Neural cell (in vitro differentiated cells): ENCODE measurements at regions not wholly inside any gene's neighbourhood (a gene's known extent, or its start where the extent isn't known, plus 50 kb on each side); places are given as distances from the start of the nearest gene placed in this dataset.

Source experiments
- CTCF ChIP-seq: fragments of 450-650 bp; IDR thresholded peaks from 2 replicates; pipeline ENCODE4 v1.5.1; 2014; ENCODE audit warnings: antibody characterized with exemption, mild to moderate bottlenecking, moderate library complexity; ENCODE audit not compliant: poor library complexity, severe bottlenecking
- EP300 ChIP-seq: fragments of 450-650 bp; conservative IDR thresholded peaks from 2 replicates; pipeline ENCODE4 v1.6.1; 2014; ENCODE audit warnings: antibody characterized with exemption, mild to moderate bottlenecking, moderate library complexity; ENCODE audit not compliant: poor library complexity, severe bottlenecking
- EZH2 ChIP-seq: fragments of 200-600, 300-800 bp; shearing (Covaris generic), sonication (generic); IDR thresholded peaks from 2 replicates; pipeline ENCODE4 v1.6.1; 2014; ENCODE audit warnings: antibody characterized with exemption, low read length, borderline replicate concordance, mild to moderate bottlenecking; ENCODE audit not compliant: insufficient read depth, poor library complexity, severe bottlenecking
- POLR2AphosphoS5 ChIP-seq: IDR thresholded peaks from 2 replicates; pipeline ENCODE4 v1.6.1; 2012
- RAD21 ChIP-seq: fragments of 450-650 bp; conservative IDR thresholded peaks from 2 replicates; pipeline ENCODE4 v1.6.1; 2014; ENCODE audit warnings: antibody characterized with exemption, mild to moderate bottlenecking, moderate library complexity
- SMC3 ChIP-seq: fragments of 450-650 bp; conservative IDR thresholded peaks from 2 replicates; pipeline ENCODE4 v1.6.1; 2014; ENCODE audit warnings: antibody characterized with exemption, mild to moderate bottlenecking, moderate library complexity; ENCODE audit not compliant: poor library complexity
- TAF1 ChIP-seq: IDR thresholded peaks from 2 replicates; pipeline ENCODE4 v1.6.1; 2012; ENCODE audit warnings: low read depth

- TF ChIP-seq EZH2 (no peak), CTCF (no peak), SMC3 (no peak), POLR2AphosphoS5 (no peak), TAF1 (no peak), RAD21 (no peak), EP300 (no peak)
Observed at GRCh38 chr13:60959427-60959826, 456.2 kb downstream of the PCDH20 start.
